Dendritic cell treated with granulocyte-macrophage colony-stimulating factor and Interleukin-4, amounts not matched to agents 40 ng/mL and 50 ng/mL, for 4 days (primary cell): ENCODE measurements at regions not wholly inside any gene's neighbourhood (a gene's known extent, or its start where the extent isn't known, plus 50 kb on each side); places are given as distances from the start of the nearest gene placed in this dataset.

Experiments
- H3K27ac Mint-ChIP-seq: one replicate; pipeline ENCODE4 v1.8.0; 2022; ENCODE audit warnings: mild to moderate bottlenecking, mixed read lengths
- H3K27me3 Mint-ChIP-seq: one replicate; pipeline ENCODE4 v1.8.0; 2022; ENCODE audit warnings: mild to moderate bottlenecking, mixed read lengths
- H3K36me3 Mint-ChIP-seq: one replicate; pipeline ENCODE4 v1.8.0; 2022; ENCODE audit warnings: low read depth, mixed read lengths
- H3K4me1 Mint-ChIP-seq: one replicate; pipeline ENCODE4 v1.8.0; 2022; ENCODE audit warnings: low read depth, mixed read lengths
- H3K4me3 Mint-ChIP-seq: one replicate; pipeline ENCODE4 v1.8.0; 2022; ENCODE audit warnings: mild to moderate bottlenecking, moderate library complexity, mixed read lengths
- H3K9me3 Mint-ChIP-seq: one replicate; pipeline ENCODE4 v1.8.0; 2022; ENCODE audit warnings: mixed read lengths
- intact Hi-C: fragments of 100-400 bp; cut with micrococcal nuclease; formaldehyde crosslinking; loops from one replicate; pipeline ENCODE4 v1.15.0; 2022

GRCh38 chr1:83545066-83545862, 453.7 kb downstream of the TTLL7 start:
- peaks cover 2% of the 10 kb centered on the region for H3K9me3 Mint-ChIP-seq
- no peak overlapping the region for H3K4me3 Mint-ChIP-seq
- H3K4me1 Mint-ChIP-seq = no peaks in the 10 kb centered on the region
- H3K36me3 Mint-ChIP-seq = no peaks in the 10 kb centered on the region
- intact Hi-C loops = no loop called here
- H3K27ac Mint-ChIP-seq = no peak overlapping the region
- H3K27me3 Mint-ChIP-seq = no peaks in the 10 kb centered on the region

GRCh38 chr1:83543222-83543973, 455.5 kb downstream of the TTLL7 start:
- Mint-ChIP-seq H3K27ac (no peak overlapping the region), H3K4me3 (no peak overlapping the region), H3K4me1 (no peaks in the 10 kb centered on the region), H3K36me3 (no peaks in the 10 kb centered on the region), H3K27me3 (no peaks in the 10 kb centered on the region), H3K9me3 (peaks cover 13% of the 10 kb centered on the region)
- intact Hi-C loops = no loop called here

- no peaks in the 10 kb centered on the region for H3K9me3 Mint-ChIP-seq
- no peaks in the 10 kb centered on the region for H3K27me3 Mint-ChIP-seq
- intact Hi-C loops = no loop called here
- no peaks in the 10 kb centered on the region for H3K4me1 Mint-ChIP-seq
- no peak overlapping the region for H3K4me3 Mint-ChIP-seq
- H3K27ac Mint-ChIP-seq = no peak overlapping the region
- no peaks in the 10 kb centered on the region for H3K36me3 Mint-ChIP-seq
Observed at GRCh38 chr1:83531521-83532309, 467.2 kb downstream of the TTLL7 start.

GRCh38 chr1:83530506-83530905, 468.4 kb downstream of the TTLL7 start:
- H3K36me3 Mint-ChIP-seq = no peaks in the 10 kb centered on the region
- H3K9me3 Mint-ChIP-seq = no peaks in the 10 kb centered on the region
- no peaks in the 10 kb centered on the region for H3K4me1 Mint-ChIP-seq
- H3K4me3 Mint-ChIP-seq = no peak overlapping the region
- intact Hi-C loops = no loop called here
- no peaks in the 10 kb centered on the region for H3K27me3 Mint-ChIP-seq
- H3K27ac Mint-ChIP-seq = no peak overlapping the region

GRCh38 chr1:83527987-83528386, 470.9 kb downstream of the TTLL7 start:
- Mint-ChIP-seq H3K9me3 (no peaks in the 10 kb centered on the region), H3K4me3 (no peak overlapping the region), H3K4me1 (no peaks in the 10 kb centered on the region), H3K27ac (no peak overlapping the region), H3K36me3 (no peaks in the 10 kb centered on the region), H3K27me3 (no peaks in the 10 kb centered on the region)
- intact Hi-C loops = no loop called here

- Mint-ChIP-seq H3K27ac (no peak overlapping the region), H3K27me3 (no peaks in the 10 kb centered on the region), H3K4me3 (no peak overlapping the region), H3K4me1 (no peaks in the 10 kb centered on the region), H3K9me3 (peaks cover 2% of the 10 kb centered on the region), H3K36me3 (no peaks in the 10 kb centered on the region)
- intact Hi-C loops = no loop called here
Observed at GRCh38 chr1:83520797-83521196, 478.1 kb downstream of the TTLL7 start.

- H3K27ac Mint-ChIP-seq = no peak overlapping the region
- H3K27me3 Mint-ChIP-seq = no peaks in the 10 kb centered on the region
- H3K4me3 Mint-ChIP-seq = no peak overlapping the region
- intact Hi-C loops = no loop called here
- no peaks in the 10 kb centered on the region for H3K36me3 Mint-ChIP-seq
- no peaks in the 10 kb centered on the region for H3K4me1 Mint-ChIP-seq
- H3K9me3 Mint-ChIP-seq = peaks cover 11% of the 10 kb centered on the region
Observed at GRCh38 chr1:83516369-83516768, 482.6 kb downstream of the TTLL7 start.

GRCh38 chr1:83515578-83516154, 483.3 kb downstream of the TTLL7 start:
- Mint-ChIP-seq H3K4me3 (no peak overlapping the region), H3K27ac (no peak overlapping the region)
- intact Hi-C loops = no loop called here

GRCh38 chr1:83512373-83513193, 486.3 kb downstream of the TTLL7 start:
- H3K27ac Mint-ChIP-seq = no peak overlapping the region
- intact Hi-C loops = no loop called here
- H3K9me3 Mint-ChIP-seq = peaks cover 11% of the 10 kb centered on the region
- no peak overlapping the region for H3K4me3 Mint-ChIP-seq
- H3K36me3 Mint-ChIP-seq = no peaks in the 10 kb centered on the region
- H3K4me1 Mint-ChIP-seq = no peaks in the 10 kb centered on the region
- H3K27me3 Mint-ChIP-seq = no peaks in the 10 kb centered on the region

More at GRCh38 chr1:83515578-83516154, 483.3 kb downstream of the TTLL7 start:
- Mint-ChIP-seq H3K4me1 (no peaks in the 10 kb centered on the region), H3K9me3 (peaks cover 11% of the 10 kb centered on the region), H3K36me3 (no peaks in the 10 kb centered on the region), H3K27me3 (no peaks in the 10 kb centered on the region)

GRCh38 chr1:83511146-83511726, 487.7 kb downstream of the TTLL7 start:
- no peaks in the 10 kb centered on the region for H3K4me1 Mint-ChIP-seq
- H3K27me3 Mint-ChIP-seq = no peaks in the 10 kb centered on the region
- intact Hi-C loops = no loop called here
- H3K9me3 Mint-ChIP-seq = peaks cover 11% of the 10 kb centered on the region
- H3K4me3 Mint-ChIP-seq = no peak overlapping the region
- H3K27ac Mint-ChIP-seq = no peak overlapping the region
- H3K36me3 Mint-ChIP-seq = no peaks in the 10 kb centered on the region

GRCh38 chr1:83509301-83509781, 489.6 kb downstream of the TTLL7 start:
- H3K27me3 Mint-ChIP-seq = no peaks in the 10 kb centered on the region
- no peak overlapping the region for H3K4me3 Mint-ChIP-seq
- no peaks in the 10 kb centered on the region for H3K4me1 Mint-ChIP-seq
- H3K9me3 Mint-ChIP-seq = peaks cover 8% of the 10 kb centered on the region
- intact Hi-C loops = no loop called here
- no peaks in the 10 kb centered on the region for H3K36me3 Mint-ChIP-seq
- no peak overlapping the region for H3K27ac Mint-ChIP-seq

- H3K4me1 Mint-ChIP-seq = no peaks in the 10 kb centered on the region
- intact Hi-C loops = no loop called here
- H3K36me3 Mint-ChIP-seq = no peaks in the 10 kb centered on the region
- no peaks in the 10 kb centered on the region for H3K27me3 Mint-ChIP-seq
- H3K9me3 Mint-ChIP-seq = peaks cover 8% of the 10 kb centered on the region
- H3K27ac Mint-ChIP-seq = no peak overlapping the region
- no peak overlapping the region for H3K4me3 Mint-ChIP-seq
Observed at GRCh38 chr1:83508485-83509151, 490.3 kb downstream of the TTLL7 start.
